ENCODE measurements at regions not wholly inside any gene's neighbourhood (a gene's known extent, or its start where the extent isn't known, plus 50 kb on each side); places are given as distances from the start of the nearest gene placed in this dataset.
"Not testable (repeated sequence)": the region's sequence is repeated elsewhere in the genome, so short reads cannot be mapped to it uniquely, and the experiment has no call there.

GRCh38 chr4:107423677-107424405 lies 296.2 kb downstream of the PAPSS1 start:
- Histone ChIP-seq H3K27ac (no peak overlapping the region), H3K4me2 (no peak overlapping the region), H3K9me2 (replicated peaks; ENCODE audit: insufficient read depth) (no peaks in the 10 kb centered on the region), H2AFZ (no peak overlapping the region), H3K27me3 (no peaks in the 10 kb centered on the region), H3K4me1 (ENCODE audit: insufficient read depth) (no peaks in the 10 kb centered on the region), H4K20me1 (ENCODE audit: insufficient read depth, poor library complexity, severe bottlenecking) (no peaks in the 10 kb centered on the region), H3K4me3 (no peak overlapping the region), H3K79me2 (no peaks in the 10 kb centered on the region), H3K9me3 (ENCODE audit: low read depth) (no peaks in the 10 kb centered on the region), H3K36me3 (replicated peaks; ENCODE audit: insufficient read depth, low read depth) (no peaks in the 10 kb centered on the region)
- no peak for TF ChIP-seq EZH2phosphoT487 (IDR thresholded peaks at IDR 0.05; ENCODE audit: low read depth, severe bottlenecking, unreplicated experiment)
- TF ChIP-seq CTCF (IDR thresholded peaks at IDR 0.05; ENCODE audit: poor library complexity): no peak
- no peak for TF ChIP-seq EZH2 (IDR thresholded peaks at IDR 0.05; ENCODE audit: borderline replicate concordance)
- WGBS (ENCODE audit: low lambda C conversion rate, missing lambda C conversion rate): 79% methylated on average over 2 of the region's 2 CpGs
- no peak for DNase-seq (ENCODE audit: low spot score)

GRCh38 chr4:107419536-107419935 lies 300.5 kb downstream of the PAPSS1 start:
- not testable (repeated sequence) for H4K20me1 ChIP-seq (ENCODE audit: insufficient read depth, poor library complexity, severe bottlenecking); H2AFZ ChIP-seq; DNase-seq (ENCODE audit: low spot score); H3K36me3 ChIP-seq (replicated peaks; ENCODE audit: insufficient read depth, low read depth); H3K27ac ChIP-seq; H3K79me2 ChIP-seq; H3K4me2 ChIP-seq; H3K4me3 ChIP-seq; H3K9me3 ChIP-seq (ENCODE audit: low read depth); H3K9me2 ChIP-seq (replicated peaks; ENCODE audit: insufficient read depth); H3K27me3 ChIP-seq; H3K4me1 ChIP-seq (ENCODE audit: insufficient read depth)
- 83% methylated on average over 2 of the region's 2 CpGs for WGBS (ENCODE audit: low lambda C conversion rate, missing lambda C conversion rate)

- Histone ChIP-seq H4K20me1 (ENCODE audit: insufficient read depth, poor library complexity, severe bottlenecking) (no peaks in the 10 kb centered on the region), H3K4me2 (no peak overlapping the region), H3K4me3 (no peak overlapping the region), H3K27me3 (no peaks in the 10 kb centered on the region), H3K9me3 (ENCODE audit: low read depth) (no peaks in the 10 kb centered on the region), H3K79me2 (no peaks in the 10 kb centered on the region), H3K9me2 (replicated peaks; ENCODE audit: insufficient read depth) (no peaks in the 10 kb centered on the region), H3K36me3 (replicated peaks; ENCODE audit: insufficient read depth, low read depth) (no peaks in the 10 kb centered on the region), H2AFZ (no peak overlapping the region), H3K4me1 (ENCODE audit: insufficient read depth) (no peaks in the 10 kb centered on the region), H3K27ac (peak overlapping the region; percentile 26)
- DNase-seq (ENCODE audit: low spot score): no peak
- WGBS (ENCODE audit: low lambda C conversion rate, missing lambda C conversion rate): 72% methylated on average over 2 of the region's 2 CpGs
- no peak for TF ChIP-seq EZH2 (IDR thresholded peaks at IDR 0.05; ENCODE audit: borderline replicate concordance)
- TF ChIP-seq EZH2phosphoT487 (IDR thresholded peaks at IDR 0.05; ENCODE audit: low read depth, severe bottlenecking, unreplicated experiment): no peak
- no peak for TF ChIP-seq CTCF (IDR thresholded peaks at IDR 0.05; ENCODE audit: poor library complexity)
Observed at GRCh38 chr4:107419052-107419451, 301.0 kb downstream of the PAPSS1 start.

GRCh38 chr4:107415490-107415889 lies 304.5 kb downstream of the PAPSS1 start:
- not testable (repeated sequence) for H3K79me2 ChIP-seq; H3K9me2 ChIP-seq (replicated peaks; ENCODE audit: insufficient read depth); H3K4me2 ChIP-seq; H3K4me3 ChIP-seq; H3K27ac ChIP-seq; H3K36me3 ChIP-seq (replicated peaks; ENCODE audit: insufficient read depth, low read depth); H3K9me3 ChIP-seq (ENCODE audit: low read depth); H3K4me1 ChIP-seq (ENCODE audit: insufficient read depth); H3K27me3 ChIP-seq; H4K20me1 ChIP-seq (ENCODE audit: insufficient read depth, poor library complexity, severe bottlenecking); DNase-seq (ENCODE audit: low spot score); H2AFZ ChIP-seq
- 86% methylated on average over 5 of the region's 5 CpGs for WGBS (ENCODE audit: low lambda C conversion rate, missing lambda C conversion rate)

- H3K4me2 ChIP-seq; H3K9me2 ChIP-seq (replicated peaks; ENCODE audit: insufficient read depth); H3K4me1 ChIP-seq (ENCODE audit: insufficient read depth); H3K27me3 ChIP-seq; H3K79me2 ChIP-seq; H3K36me3 ChIP-seq (replicated peaks; ENCODE audit: insufficient read depth, low read depth); H2AFZ ChIP-seq; DNase-seq (ENCODE audit: low spot score); H3K27ac ChIP-seq; H3K4me3 ChIP-seq; H4K20me1 ChIP-seq (ENCODE audit: insufficient read depth, poor library complexity, severe bottlenecking); H3K9me3 ChIP-seq (ENCODE audit: low read depth): not testable (repeated sequence)
- 91% methylated on average over 7 of the region's 7 CpGs for WGBS (ENCODE audit: low lambda C conversion rate, missing lambda C conversion rate)
Observed at GRCh38 chr4:107409872-107410271, 310.2 kb downstream of the PAPSS1 start.

Data from hepatocyte (in vitro differentiated cells).